AG08395 (cell line): ENCODE measurements at regions not wholly inside any gene's neighbourhood (a gene's known extent, or its start where the extent isn't known, plus 50 kb on each side); places are given as distances from the start of the nearest gene placed in this dataset.

Experiments
- DNase-seq: peaks from one replicate; pipeline ENCODE4 v3.0.0; 2012; ENCODE audit warnings: mixed read lengths, low spot score

DNA sequence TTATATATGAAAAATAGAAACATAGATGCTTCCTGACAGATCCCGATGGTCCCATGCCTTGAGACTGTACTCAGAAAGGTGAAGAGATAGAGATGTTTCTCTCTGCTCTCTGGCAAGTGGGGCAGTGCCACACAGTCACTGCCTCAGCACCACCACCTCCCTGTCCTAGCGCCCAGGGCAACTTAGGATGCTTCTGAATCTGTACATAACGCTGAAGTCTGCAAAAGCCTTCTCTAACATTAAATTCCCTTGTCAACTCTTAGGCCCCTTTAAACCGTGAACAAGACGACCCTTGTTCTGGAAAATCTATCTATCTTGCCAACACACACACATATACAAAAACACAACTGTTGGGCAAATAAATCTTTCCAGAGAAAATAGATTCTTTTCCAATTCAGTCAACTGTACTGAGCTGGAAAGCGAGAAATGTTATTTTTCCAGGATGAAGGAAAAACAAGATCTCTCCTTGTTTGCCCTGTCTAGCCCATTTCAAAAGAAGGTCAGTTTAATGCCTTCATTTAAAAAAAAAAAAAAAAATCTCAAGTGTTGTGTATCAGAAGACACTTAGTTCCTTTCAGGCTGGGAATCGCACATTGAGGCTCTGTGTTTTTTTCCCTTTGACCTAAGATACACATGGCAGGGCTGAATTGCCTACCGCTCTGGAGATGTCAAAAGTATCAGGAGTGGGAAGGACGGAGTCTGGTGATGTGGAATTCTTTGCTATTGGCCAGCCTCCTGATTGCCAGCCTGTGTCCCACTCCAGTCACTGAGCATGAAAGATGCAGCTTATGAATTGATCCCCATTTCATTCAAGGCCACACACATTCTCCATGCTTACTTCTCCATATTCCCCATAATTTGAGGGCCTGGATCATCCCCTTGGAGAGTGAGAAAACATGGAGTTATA lies 241.4 kb downstream of the LACC1 start:
- no peak for DNase-seq

DNA sequence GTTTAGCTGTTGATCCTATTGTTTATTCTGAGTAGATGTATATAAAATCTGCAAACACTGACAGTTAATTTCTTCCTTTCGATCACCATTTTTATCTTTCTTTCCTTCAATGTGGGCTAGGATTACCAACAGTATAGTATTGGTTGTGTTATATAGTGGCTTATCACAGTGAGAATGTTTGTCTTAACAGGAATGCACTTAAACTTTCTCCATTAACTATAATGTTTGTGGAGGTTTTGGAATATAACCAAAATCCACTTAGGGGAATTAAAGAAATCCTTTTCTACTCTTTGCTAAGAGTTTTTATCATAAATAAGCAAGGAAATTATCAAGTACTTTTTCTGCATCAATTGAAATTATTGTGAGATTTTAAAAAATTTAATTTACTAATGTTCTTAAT lies 244.6 kb downstream of the LACC1 start:
- DNase-seq: no peak

DNA sequence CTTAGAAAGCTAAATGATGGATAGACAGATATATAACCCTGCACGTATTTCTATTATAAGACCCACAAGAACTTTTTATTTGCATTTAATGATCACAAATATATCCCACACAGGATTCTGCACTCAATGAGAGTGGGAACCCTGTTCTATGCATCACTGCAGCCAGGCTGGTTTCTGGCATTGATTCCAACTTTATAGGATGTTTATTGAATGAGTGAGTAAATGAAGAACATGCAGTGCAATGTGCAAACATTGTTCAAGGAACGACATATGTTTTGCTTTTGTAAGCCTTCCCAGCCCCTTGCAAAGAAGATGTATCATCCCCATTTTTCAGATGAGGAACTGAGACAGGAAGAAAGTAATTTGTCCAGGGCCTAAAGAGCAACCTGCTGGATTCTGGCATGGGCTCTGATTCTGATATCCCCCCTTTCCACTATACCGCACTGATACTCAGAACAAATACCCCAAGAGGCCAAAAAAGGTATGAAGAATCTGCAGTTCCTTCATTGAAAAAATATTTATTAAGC lies 246.3 kb downstream of the LACC1 start:
- DNase-seq: no peak

DNA sequence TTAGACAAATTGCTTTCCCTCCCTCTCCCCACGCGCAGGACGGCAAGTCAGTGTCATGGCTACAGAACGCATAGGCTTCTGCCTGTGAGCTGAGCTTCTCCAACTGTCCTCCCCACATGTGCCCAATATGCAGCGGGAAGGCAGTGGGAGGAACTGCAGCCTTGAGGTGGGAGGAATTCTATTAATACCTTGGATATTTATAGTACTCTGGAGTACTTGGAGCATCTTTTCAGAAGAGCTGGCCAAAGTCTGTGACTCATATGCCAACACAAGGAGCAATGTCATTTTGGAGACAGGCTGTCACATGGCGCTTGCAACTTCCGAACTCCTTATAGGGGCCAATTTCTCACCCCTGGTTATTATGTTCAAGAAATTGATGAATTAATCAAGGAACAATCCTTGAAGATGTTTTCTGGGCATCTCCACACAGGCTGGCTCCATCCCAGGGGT lies 245.0 kb upstream of the SERP2 start:
- peak; percentile 55 for DNase-seq

DNA sequence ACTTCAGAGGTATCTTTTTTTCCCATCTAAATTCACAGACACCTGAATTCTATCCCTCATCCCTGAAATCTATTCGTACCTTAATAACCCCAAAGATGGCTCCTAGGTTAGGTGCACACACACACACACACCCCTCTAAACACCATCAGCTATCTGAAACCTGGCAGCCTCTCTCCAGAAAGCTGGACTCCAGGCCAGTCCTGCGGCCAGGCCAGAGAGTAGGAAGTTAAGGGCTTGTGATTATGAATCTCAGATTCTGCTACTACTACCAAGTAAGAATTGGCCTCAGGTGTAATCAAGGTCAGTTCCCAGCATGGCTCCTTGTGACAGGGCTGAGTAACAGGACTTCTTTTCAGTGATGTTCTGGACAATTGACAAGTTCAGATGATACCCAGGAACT lies 244.2 kb upstream of the SERP2 start:
- no peak for DNase-seq

DNA sequence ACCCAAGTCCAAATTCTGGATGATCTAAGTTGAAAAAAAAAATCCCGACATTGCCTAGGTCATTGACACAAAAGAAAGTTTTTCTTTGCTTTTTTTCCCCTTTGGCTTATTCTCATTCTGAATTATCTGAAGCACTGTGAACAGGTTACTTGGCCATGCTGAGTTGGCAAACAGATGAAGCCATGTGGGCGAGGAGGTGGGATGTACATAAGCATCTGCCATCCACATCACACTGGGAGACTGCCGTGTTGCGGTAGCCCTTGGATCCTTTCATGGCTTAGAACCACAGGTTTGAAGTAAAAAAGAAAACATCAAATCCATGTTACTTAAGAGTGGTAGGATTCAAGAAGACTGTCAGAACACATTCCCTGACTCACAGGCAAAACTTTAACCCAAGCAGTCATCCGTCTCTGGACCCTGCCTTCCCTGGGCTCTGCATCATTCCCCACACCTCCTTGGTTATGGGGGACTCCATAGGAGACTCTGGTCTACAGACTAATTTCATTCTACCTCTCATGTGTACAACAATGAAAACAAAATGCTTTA lies 242.5 kb upstream of the SERP2 start:
- DNase-seq: no peak

DNA sequence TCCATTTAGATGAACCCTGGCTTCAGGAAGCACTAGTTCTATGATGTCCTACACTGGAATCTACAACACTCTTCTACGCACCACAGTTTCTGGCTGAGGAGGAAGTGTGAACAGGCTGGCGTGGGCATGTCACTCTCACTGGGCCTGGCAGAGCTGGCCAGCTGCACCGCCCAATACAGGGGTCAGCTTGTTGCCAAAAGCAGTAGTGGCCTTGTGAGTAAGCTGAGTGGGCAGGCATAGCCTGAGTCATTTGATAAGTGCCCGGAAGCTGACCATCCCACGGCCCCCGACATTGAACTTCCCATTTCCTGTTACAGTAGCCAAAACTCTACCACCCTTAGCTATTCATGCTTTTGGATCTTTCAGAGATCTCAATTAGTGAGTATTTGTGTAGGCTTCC lies 240.9 kb upstream of the SERP2 start:
- DNase-seq: peak; percentile 6

DNA sequence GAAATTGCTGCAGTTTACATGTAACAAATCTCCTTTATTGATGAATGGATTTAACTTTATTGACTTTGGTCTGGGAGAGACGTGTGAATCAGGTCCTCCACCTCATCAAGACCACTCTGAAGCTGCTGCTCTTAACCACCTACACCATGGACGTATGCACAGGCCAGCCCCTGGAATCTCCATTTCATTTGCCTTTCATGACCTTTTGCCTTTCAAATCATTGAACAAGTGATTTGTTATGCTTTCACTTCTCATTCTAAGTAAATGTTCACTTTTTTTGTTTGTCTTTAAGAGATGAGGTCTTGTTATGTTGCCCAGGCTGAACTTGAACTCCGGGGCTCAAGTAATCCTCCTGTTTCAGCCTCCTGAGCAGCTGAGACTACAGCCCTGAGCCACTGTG lies 240.0 kb upstream of the SERP2 start:
- no peak for DNase-seq

DNA sequence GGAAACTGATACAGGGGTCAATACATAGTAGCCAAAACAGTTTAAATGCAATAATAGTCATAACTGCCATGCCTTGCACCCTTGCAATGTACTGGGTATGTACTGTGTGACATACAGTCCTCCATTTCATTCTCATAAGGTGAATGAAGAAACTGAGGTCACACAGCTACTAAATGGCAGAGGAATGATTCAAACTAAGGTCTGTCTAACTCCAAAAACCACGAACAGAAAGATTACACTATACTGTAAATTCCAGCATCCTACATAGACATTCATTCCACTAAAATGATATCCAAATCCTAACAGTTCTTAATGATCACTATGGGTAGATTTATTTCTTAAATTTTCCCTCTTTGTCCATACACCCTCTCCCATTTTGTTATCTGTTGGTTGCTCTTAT lies 238.1 kb upstream of the SERP2 start:
- no peak for DNase-seq

DNA sequence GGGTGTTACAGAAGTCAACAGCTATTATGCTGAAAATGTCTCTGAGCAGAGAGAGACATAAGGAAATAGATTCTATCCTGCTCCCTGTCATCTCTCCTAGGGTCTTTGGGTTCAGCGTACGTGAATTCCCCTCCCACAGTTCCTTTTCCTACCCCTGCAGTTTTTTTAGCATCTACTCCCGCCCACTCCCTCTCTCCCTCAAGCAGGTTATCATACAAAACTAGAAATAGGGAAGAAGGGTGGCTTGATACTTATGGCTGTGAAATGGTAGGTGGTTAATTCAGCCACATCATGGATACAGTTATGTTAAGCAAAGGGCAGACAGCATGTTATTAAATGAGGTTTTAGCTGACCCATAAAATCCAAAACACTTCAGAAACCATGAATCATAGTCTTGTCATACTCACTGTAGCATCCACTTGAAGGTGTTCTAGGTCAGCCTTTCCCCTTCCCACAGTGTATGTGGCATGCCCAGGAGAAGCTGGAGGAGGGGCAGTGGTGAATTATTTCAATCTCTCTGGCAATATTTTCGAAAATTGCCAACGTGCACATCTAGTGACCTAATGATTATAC lies 236.8 kb upstream of the SERP2 start:
- DNase-seq: no peak

DNA sequence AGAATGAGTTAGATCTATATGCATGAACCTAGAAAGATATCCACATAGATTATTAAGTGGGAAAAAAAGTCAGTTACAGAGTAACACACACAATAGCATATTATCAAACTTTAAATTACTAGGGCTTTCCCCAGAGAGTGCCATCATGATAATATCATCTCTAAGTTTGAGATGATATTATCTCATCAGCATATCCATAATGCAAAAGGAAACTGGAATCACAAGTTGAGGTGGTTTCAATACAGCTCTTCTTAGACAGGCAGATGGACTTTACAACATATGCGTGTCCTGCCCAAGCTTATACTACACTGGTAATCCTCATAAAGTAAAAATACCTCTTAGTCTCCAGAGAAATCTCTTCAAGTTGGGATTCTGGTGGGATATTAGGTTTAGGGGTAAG lies 236.2 kb upstream of the SERP2 start:
- no peak for DNase-seq

DNA sequence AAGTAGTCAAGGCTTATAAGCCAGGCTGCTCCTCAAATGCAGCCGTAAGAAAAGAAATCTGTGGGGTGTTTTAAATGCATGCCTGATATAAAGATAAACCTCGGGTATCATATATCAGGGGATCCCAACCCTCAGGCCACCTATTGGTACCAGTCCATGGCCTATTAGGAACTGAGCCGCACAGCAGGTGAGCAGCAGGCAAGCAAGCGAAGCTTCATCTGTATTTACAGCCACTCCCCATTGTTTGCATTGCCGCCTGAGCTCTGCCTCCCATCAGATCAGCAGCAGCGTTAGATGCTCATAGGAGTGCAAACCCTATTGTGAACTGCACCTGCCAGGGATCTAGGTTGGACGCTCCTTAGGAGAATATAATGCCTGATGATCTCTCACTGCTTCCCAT lies 233.5 kb upstream of the SERP2 start:
- no peak for DNase-seq

DNA sequence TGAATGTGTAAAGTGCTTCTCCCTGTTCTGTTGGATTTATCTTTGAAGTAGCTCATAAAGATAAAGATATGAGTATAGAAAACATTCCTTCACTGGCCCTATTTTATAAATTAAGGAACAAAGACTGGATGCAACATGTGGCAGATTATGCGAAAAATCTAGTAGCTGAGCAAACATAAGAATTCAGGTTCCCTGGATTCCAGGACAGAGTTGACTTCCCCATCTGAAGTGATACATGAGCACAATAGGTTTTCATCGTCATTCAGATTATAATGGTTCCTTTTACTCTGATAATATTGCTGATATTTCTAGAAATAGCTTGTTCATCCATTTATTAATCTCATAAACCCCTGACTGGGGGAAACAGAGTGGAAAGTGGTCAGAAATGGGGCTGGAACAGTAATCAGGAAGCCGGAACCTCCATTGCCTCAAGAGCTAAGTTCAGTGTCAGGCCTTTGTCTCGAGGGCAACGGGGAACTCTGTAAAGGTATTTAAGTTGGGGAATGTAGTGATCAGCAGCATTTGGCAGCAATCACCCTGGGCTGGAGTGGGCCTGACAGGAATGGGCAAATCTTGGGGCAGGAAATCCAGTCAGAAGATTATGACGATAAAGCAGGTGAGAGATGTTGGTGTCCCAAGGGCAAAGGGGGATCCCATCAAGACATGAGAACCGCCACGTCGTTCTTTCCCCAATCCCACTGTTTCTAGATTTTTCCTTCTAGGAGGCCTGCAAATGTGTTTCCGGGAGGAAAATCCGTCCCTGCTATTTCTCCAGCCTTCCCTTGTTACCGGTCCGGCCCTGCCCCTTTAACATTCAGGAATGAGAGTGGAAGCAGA lies 232.5 kb upstream of the SERP2 start:
- no peak for DNase-seq

DNA sequence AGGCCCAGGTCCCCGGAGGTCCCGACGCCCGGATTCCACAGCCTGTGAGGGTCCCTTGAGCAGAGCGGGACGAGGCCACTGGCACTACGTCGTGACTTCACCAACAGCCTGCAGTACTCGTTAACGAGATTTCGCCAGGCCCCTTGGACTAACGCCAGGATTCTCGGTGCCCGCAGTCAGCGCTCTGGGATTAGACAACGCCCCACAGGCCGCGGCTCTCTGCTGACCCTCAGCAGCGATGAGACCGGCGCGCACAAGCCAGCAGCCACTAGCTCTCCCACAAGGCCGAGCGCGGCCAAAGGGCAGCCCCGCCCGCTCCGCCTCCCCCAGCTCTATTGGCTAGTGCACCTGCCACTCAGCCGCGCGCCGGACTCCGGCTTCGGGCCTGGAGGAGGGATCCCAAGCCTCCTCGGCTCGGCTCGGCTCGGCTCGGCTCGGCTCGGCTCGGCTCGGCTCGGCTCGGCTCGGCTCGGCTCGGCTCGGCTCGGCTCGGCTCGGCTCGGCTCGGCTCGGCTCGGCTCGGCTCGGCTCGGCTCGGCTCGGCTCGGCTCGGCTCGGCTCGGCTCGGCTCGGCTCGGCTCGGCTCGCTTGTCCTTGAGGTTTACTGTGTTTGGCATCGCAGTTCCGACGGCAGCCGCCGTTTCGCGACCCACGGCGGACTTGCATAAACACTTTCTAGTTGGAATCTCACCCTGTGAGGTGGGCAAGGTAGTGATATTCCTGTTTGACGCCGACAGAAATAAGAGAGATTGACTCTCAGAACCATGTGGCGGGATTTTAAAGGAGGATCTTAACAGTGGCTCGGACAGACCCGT lies 231.7 kb upstream of the SERP2 start:
- DNase-seq: peak; percentile 99

DNA sequence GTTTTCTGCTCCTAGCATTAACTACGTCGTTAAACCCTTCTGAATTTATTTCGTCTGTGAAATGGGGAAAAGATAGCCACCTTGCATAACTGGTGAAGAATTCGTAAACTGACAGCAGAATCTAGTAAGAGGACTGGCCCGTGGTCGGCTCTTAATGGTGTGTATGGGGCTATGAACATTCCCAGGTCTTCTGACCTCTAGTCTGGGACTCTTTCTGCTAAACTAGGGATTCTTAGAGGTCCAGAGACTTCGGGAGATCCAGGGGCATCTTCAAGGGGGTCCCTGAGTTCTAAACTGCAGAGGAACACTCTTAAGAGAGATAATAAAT lies 231.1 kb upstream of the SERP2 start:
- no peak for DNase-seq

DNA sequence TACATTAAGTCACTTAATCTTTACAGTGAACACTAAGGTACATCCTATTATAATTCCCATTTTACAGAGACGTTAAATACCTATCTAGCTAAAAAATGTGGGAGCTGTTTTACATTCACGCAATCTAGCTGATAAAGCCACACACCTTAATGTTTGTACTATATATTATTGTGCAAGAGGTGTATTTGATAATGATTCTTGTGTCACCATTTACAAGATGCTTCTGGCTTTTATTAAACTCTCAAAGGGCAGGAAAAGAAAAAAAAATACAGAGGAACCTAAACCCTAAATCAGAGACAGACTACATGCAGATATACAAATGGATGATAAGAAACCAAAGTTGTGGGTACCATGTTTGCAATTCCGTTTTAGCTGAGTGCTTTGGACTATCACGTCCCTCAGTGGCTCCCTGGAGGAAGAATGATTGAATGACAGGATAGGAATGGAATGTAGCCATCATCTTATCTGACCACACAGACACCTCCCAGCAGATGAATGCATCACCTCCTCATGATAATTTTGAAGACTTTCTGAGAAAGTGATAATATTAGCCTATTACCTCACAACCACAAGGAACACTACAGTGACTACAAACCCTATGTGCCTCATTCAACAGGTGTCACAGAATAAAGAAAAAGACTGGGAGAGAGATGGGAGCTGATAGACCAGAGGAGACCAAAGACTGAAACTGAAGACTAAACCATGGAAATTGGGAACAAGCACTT lies 230.5 kb upstream of the SERP2 start:
- DNase-seq: no peak

DNA sequence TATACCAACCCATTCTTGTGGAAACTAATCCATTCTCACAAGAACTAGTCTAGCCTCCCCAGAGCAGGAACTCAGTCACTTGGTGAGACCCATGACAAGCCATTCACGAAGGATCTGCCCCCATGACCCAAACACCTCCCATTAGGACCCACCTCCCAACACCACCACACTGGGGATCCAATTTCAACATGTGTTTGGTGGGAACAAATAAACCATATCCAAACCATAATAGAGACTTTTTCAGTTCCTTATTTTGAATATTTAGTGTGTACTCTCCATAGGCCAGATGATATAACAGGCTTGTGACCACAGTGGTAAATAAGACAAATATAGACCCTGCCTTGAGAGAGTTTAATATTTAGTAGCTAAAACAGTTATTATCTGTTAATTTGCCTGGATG lies 227.5 kb upstream of the SERP2 start:
- no peak for DNase-seq

DNA sequence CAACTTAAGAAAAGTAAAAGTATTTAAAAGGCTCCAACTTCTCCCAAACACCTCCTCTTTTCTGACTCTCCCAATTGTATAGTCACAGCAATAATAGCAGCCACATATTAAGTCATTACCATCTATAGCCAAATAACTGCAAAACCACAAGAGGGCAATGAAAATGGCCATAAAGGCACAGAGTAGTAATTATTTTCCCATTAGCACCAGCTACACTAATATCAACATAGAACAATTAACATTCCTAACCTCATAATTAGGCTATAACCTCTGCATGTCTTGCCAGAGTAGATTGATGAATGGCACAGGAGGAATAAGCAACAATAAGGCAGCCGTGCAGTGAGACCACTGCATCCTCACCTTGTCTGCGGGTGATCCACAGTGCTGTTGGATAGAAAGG lies 226.4 kb upstream of the SERP2 start:
- DNase-seq: no peak

DNA sequence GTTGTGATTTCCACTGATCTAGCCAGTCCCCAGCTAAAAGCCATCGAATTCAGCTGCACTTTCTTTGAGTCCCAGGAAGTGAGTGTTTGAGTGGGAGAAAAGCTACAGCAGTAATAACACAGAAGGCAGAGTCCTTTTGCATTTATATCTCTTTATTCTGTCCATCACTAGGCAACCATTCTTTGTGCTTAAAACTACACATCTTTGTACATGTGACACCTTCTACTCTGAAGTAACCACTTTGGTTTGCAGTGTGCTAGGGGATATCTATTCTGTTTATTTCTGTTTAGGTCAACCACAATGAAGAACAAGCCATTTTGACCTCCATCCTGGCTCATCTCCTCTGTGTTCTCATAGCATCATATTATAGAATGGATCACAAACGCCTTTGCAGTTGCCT lies 226.0 kb upstream of the SERP2 start:
- DNase-seq: no peak

DNA sequence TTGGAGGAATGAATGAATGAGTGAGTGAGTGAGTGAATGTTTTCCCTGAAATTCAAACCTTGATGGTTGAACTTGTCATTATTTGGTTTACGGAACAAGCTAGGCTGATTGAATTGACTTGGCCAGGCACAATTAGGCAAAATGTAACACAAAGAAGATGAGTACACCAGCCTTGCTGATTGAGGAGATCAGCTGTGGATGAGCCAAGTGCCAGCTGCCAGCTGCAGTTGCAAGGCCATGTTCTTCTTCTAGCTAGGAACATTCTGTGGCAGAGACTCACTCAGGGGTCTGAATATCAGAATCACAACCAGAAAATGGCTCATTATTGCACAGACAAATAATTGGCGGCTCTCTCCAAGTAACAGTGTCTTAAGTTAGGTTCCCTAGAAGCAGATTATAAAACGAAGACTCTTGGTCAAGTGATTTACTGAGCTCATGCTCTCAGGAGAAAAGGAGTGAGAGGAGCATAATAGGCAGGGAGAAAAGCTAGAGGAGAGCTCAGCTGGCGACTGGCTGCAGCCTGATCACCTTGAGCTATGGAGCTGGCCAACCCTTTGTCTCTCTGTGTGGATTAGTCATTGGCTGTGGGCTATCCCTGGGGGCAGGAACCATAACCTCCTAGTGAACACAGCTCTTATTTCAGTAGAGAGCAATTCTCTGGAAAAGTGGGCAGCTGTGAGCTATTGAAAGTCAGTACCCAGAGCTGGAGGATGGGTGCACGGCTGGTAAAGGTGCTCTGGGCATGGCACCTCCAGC lies 225.3 kb upstream of the SERP2 start:
- no peak for DNase-seq
